HL-60 (cell line): ENCODE measurements at regions not wholly inside any gene's neighbourhood (a gene's known extent, or its start where the extent isn't known, plus 50 kb on each side); places are given as distances from the start of the nearest gene placed in this dataset.

ENCODE experiments used
- GABPA ChIP-seq: IDR thresholded peaks from 2 replicates; pipeline ENCODE4 v1.6.1; 2012; ENCODE audit warnings: low read depth
- TF ChIP-seq, protein P1 (sequence below): IDR thresholded peaks from one replicate; pipeline ENCODE4 v1.5.1; 2011; ENCODE audit warnings: low read length, control low read depth, inconsistent platforms; ENCODE audit not compliant: insufficient read depth
- TF ChIP-seq, protein P2 (sequence below): IDR thresholded peaks from 2 replicates; pipeline ENCODE4 v1.6.1; 2012; ENCODE audit warnings: low read depth; ENCODE audit not compliant: insufficient replicate concordance

DNA sequence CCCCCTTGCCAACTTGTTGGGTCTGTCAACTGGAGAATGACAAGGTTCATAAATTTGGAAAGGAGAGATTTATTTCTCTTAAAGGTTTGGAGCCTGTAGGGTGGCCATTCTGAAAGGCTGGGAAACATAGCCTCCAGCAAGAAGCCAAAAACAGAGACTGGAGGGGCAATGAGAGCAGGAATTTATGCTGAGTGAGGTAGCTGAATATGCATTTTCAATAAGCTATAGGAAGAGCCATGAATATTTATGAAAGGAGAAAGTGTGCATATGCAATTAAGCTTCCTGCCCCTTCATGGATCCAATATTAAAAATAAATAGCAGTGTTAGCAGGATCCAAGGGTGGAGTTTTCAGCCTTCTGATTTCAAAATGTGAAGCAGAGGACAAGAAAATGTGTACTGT, 306.1 kb upstream of the LRRC3B start:
- TF ChIP-seq, protein P1, sequence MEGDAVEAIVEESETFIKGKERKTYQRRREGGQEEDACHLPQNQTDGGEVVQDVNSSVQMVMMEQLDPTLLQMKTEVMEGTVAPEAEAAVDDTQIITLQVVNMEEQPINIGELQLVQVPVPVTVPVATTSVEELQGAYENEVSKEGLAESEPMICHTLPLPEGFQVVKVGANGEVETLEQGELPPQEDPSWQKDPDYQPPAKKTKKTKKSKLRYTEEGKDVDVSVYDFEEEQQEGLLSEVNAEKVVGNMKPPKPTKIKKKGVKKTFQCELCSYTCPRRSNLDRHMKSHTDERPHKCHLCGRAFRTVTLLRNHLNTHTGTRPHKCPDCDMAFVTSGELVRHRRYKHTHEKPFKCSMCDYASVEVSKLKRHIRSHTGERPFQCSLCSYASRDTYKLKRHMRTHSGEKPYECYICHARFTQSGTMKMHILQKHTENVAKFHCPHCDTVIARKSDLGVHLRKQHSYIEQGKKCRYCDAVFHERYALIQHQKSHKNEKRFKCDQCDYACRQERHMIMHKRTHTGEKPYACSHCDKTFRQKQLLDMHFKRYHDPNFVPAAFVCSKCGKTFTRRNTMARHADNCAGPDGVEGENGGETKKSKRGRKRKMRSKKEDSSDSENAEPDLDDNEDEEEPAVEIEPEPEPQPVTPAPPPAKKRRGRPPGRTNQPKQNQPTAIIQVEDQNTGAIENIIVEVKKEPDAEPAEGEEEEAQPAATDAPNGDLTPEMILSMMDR = no peak
- no peak for TF ChIP-seq GABPA
- TF ChIP-seq, protein P2, sequence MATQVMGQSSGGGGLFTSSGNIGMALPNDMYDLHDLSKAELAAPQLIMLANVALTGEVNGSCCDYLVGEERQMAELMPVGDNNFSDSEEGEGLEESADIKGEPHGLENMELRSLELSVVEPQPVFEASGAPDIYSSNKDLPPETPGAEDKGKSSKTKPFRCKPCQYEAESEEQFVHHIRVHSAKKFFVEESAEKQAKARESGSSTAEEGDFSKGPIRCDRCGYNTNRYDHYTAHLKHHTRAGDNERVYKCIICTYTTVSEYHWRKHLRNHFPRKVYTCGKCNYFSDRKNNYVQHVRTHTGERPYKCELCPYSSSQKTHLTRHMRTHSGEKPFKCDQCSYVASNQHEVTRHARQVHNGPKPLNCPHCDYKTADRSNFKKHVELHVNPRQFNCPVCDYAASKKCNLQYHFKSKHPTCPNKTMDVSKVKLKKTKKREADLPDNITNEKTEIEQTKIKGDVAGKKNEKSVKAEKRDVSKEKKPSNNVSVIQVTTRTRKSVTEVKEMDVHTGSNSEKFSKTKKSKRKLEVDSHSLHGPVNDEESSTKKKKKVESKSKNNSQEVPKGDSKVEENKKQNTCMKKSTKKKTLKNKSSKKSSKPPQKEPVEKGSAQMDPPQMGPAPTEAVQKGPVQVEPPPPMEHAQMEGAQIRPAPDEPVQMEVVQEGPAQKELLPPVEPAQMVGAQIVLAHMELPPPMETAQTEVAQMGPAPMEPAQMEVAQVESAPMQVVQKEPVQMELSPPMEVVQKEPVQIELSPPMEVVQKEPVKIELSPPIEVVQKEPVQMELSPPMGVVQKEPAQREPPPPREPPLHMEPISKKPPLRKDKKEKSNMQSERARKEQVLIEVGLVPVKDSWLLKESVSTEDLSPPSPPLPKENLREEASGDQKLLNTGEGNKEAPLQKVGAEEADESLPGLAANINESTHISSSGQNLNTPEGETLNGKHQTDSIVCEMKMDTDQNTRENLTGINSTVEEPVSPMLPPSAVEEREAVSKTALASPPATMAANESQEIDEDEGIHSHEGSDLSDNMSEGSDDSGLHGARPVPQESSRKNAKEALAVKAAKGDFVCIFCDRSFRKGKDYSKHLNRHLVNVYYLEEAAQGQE = no peak
